ENCODE measurements at regions not wholly inside any gene's neighbourhood (a gene's known extent, or its start where the extent isn't known, plus 50 kb on each side); places are given as distances from the start of the nearest gene placed in this dataset.

DNA sequence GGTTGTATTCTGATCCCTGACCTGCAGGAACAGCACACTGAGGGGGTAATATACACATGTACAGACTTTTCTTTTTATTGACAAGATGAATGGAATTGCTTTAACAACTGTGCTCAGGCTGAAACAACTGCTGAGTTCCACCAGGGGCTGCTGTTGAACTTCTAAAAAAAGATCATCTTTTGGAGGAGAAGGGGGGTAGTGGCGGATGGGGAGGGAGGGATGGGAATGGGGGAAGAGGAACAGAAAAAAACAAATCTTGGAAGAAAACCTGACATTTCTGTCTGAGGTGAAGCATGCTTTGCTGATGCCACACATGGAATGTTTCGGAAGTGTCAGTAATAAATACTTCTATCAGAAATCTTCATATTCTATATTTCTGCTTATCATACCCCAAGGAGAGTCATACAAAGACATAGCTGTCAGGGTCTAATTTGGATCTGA, 75.0 kb downstream of the RWDD3 start:
- no peak for TF ChIP-seq EZH2 (IDR thresholded peaks at IDR 0.05)
- TF ChIP-seq POLR2AphosphoS5 (IDR thresholded peaks at IDR 0.05; ENCODE audit: borderline replicate concordance, low read depth, low read length) = no peak

All from SK-N-MC (cell line).